Posterior cingulate gyrus (tissue), 11 donors: ENCODE measurements at regions not wholly inside any gene's neighbourhood (a gene's known extent, or its start where the extent isn't known, plus 50 kb on each side); places are given as distances from the start of the nearest gene placed in this dataset.
"Not testable (repeated sequence)": the region's sequence is repeated elsewhere in the genome, so short reads cannot be mapped to it uniquely, and the experiment has no call there.

ENCODE experiments used
- DNase-seq, 10 donors: peaks; one replicate each; pipeline versions ENCODE4 v3.0.0 to v3.0.0-alpha.2; 2020 to 2021; ENCODE audit warnings: mixed read lengths in 3 of 10
- intact Hi-C: fragments of 100-400 bp; cut with DNase I; formaldehyde crosslinking; loops from one replicate; pipeline ENCODE4 v1.15.1; 2023

DNA sequence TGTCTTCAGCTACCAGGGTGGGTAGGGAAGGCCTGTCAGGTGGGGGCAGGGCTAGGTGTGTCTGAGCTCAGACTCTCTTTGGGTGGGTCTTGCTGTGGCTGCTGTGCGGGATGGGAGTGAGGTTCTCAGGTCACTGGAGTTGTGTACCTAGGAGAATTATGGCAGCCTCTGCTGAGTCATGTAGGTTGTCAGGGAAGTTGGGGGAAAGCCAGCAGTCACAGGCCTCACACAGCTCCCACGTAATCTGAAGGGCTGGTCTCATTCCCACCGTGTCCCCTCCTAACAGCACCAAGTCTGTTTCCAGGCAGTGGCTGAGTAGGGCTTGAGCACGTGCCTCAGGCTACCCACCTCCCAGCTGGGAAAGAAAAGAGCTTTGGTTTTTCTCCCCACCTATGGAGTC is 67.0 kb downstream of the CHCHD4 start:
- intact Hi-C loops, result no loop called here
- no peak for DNase-seq

DNA sequence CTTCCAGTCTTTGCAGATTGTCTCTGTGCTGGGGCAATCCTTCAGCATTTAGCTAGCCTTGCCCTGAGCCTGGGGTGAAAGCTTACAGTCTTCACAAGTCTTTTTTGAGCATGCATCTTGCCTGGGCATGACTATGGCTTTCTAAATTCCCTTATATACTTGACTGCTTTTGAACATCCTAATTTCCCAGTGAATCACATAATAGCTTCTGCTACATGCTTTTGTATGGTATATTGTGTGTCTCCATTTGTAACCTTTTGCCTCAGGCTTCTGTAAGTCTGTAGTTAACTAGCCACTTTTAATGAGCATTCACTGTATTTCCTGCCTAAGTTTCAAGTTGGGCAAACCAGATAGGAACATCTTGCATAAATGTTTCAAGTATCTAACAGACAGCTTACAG is 76.8 kb downstream of the CHCHD4 start:
- intact Hi-C loops, result no loop called here
- DNase-seq, result no peak

DNA sequence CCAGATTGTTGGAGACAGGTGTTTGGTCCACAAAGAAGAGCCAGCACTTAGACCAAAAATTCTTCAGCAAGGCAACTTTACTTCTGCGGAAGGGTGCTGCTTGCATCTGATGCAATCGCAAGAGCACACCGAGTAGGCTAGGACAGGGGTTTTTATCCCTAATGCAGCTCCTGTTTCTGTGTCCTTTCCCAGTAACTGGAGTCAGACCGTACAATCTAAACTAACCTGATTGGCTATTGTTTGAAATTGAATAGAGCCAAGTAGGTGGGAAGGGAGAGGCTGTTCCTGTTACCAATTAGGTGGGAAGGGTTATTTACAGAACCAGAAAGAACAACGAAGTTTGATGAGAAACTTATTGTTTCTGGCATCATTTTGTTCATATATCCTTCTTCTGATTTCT is 77.6 kb downstream of the CHCHD4 start:
- DNase-seq, result no peak
- intact Hi-C loops, result no loop called here

DNA sequence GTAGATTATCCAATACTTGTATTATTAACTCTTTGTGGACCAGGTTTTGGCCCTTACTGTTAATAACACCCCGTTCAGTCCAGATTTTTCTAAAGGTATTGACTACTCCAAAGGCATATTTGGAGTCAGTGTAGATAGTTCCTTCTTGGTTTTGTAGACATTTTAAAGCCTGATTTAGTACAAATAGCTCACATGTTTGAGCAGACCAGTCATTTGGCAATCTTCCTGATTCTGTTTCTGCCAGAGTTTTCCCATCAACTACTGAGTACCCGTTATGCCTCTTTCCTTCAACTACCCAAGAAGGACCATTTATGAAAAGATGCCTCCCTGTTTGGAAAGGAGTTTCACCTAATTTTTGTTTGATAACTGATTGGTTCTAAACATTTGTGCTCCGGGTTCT is 82.0 kb downstream of the CHCHD4 start:
- intact Hi-C loops, result no loop called here
- no peak for DNase-seq

DNA sequence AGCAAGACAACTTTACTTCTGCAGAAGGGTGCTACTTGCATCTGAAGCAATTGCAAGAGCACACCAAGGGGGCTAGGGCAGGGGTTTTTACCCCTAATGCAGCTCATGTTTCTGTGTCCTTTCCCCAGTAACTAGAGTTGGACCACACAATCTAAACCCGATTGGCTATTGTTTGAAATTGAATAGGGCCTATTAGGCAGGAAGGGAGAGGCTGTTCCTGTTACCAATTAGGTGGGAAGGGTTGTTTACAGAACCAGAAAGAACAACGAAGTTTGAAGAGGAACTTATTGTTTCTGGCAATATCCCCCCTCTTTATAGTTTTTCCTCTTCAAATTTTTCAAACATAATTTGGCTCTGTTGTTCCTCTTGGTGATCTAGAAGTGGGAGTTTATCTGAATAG is 85.5 kb downstream of the CHCHD4 start:
- no peak for DNase-seq
- intact Hi-C loops, result no loop called here

DNA sequence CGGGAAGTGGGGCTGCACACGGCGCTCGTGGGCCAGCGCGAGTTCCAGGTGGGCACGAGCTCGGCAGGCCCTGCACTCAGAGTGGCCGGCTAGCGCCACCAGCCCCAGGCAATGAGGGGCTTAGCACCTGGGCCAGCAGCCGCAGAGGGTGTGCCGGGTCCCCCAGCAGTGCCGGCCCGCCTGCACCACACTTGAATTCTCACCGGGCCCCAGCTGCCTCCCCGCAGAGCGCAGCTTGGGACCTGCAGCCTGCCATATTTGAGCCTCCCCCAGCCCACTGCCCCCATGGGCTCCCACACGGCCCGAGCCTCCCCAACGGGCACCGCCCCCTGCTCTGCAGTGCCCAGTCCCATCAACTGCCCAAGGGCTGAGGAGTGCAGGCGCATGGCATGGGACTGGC is 87.5 kb downstream of the CHCHD4 start:
- no peak for DNase-seq
- intact Hi-C loops, result no loop called here

DNA sequence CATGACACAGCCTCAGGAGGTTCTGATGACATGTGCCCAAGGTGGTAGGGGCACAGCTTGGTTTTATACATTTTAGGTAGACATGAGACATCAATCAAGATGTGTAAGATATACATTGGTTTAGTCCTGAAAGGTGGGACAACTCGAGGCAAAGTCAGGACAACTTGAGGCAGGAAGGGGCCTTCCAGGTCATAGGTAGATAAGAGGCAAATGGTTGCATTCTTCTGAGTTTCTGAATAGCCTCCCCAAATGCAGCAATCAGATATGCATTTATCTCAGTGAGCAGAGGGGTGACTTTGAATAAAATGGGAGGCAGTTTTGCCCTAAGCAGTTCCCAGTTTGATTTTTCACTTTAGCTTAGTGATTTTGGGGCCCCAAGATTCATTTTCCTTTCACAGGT is 91.6 kb downstream of the CHCHD4 start:
- intact Hi-C loops, result no loop called here
- DNase-seq, result no peak

DNA sequence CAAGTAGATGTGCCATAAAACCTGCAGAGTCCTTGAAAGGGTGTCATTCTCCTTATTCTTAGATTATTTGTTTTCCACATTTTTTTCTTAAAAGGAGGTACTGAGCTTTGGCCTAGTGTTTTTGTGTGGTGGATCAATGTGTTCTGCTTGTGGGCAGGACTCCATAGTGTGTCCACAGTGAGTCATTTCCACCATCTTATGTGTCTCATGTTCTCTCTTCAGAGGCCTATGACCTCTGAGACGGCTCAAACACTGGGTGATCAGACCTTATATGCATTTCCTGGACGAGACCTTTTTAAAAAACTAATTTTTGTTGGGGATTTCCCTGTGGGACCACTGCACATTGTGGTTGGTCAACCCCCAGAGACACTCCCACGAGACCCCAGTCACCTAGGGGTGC is 93.4 kb downstream of the CHCHD4 start:
- intact Hi-C loops, result no loop called here
- DNase-seq, result no peak

DNA sequence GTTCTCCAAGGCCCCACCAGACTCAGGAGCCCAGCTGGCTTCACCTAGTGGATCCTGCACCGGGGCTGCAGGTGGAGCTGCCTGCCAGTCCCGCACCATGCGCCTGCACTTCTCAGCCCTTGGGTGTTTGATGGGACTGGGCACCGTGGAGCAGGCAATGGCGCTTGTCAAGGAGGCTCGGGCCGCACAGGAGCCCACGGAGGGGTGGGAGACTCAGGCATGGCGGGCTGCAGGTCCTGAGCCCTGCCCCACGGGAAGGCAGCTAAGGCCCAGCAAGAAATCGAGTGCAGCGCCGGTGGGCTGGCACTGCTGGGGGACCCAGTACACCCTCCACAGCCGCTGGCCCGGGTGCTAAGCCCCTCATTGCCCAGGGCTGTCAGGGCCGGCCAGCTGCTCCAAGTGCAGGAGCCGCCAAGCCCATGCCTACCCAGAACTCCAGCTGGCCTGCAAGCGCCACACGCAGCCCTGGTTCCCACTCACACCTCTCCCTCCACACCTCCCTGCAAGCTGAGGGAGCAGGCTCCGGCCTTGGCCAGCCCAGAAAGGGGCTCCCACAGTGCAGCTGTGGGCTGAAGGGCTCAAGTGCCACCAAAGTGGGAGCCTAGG is 95.2 kb downstream of the CHCHD4 start:
- intact Hi-C loops, result not testable (repeated sequence)
- DNase-seq, result peak in 1 of 10 donors; percentile 76

DNA sequence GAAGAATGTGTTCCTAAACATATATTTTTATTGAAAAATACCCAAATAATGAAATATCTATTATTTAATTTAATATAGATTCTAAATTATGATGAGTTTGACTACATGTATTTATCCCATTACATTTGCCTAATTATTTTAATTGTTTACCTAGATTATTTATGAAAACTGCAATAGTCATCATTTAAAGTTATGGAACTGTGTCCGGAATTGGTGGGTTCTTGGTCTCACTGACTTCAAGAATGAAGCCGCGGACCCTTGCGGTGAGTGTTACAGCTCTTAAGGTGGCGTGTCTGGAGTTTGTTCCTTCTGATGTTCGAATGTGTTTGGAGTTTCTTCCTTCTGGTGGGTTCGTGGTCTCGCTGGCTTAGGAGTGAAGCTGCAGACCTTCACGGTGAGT is 96.5 kb downstream of the CHCHD4 start:
- intact Hi-C loops, DNase-seq: not testable (repeated sequence)

DNA sequence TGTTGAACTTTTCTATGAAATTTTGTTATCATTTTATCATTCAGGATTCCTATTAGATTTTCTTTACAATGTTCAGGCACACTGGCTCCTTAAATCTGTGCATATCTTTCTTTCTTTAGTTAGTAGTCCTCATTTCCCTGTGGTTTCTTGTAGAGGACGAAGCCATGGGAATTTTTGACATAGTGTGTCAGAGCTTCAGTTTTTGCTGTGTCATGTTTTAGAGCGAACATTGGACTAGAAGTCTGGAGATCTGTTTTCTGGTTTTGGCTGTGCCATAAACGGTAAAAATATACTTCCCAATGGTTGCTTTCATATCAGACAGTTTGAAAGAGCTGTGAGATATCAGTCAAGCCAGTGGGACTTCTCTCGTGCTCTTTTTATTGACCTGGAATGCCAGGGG is 105.2 kb downstream of the CHCHD4 start:
- intact Hi-C loops, result no loop called here
- no peak for DNase-seq

DNA sequence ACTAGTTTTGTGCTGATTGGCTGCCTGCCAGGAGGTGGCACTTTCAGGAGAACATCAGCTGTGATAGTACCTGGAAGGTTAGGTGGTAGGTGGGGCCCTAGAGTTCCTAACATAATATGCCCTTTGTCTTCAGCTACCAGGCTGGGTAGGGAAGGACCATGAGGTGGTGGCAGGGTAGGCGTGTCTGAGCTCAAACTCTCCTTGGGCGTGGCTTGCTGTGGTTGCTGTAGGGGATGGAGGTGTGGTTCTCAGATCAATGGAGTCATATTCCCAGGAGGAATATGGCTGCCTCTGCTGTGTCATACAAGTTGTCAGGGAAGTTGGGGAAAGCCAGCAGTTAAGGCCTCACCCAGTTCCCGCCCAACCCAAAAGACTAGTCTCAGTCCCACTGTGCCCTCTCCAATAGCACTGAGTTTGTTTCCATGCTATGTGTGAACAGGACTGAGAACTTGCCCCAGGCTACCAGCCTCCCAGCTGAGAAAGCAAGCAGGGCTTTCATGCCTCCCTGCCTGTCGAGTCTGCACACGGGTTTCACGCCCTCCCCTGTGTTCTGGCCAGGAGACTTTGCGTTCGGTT is 107.7 kb downstream of the CHCHD4 start:
- intact Hi-C loops, result no loop called here
- DNase-seq, result no peak

DNA sequence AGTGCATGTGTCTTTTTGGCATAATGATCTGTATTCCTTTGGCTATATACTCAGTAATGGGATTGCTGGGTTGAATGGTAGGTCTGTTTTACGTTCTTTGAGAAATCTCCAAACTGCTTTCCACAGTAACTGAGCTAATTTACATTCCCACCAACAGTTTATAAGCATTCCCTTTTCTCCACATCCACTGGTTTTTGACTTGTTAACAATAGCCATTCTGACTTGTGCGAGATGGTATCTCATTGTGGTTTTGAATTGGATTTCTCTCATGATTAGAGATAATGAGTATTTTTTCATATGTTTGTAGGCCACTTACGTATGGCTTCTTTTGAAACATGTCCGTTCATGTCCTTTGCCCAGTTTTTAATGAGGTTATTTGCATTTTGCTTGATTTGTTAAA is 117.7 kb downstream of the CHCHD4 start:
- intact Hi-C loops, result no loop called here
- DNase-seq, result no peak

DNA sequence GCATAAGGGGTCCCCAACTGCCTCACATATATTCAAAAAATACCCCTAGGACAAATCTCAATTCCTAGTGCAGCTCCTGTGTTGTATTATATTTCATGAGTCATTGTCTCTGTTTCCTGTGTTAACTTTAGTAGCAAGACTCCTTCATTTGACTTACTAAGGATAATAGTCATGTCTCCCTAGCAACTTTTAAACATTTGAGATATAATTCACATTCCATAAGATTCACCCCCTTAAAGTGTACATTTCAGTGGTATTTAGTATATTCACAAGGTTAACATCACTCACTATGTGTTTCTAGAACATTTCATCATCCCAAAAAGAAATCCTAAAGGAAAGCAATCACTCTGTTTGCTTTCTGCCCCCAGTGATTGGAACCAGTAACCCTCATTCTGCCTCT is 121.3 kb upstream of the WNT7A start:
- intact Hi-C loops, result no loop called here
- no peak for DNase-seq

DNA sequence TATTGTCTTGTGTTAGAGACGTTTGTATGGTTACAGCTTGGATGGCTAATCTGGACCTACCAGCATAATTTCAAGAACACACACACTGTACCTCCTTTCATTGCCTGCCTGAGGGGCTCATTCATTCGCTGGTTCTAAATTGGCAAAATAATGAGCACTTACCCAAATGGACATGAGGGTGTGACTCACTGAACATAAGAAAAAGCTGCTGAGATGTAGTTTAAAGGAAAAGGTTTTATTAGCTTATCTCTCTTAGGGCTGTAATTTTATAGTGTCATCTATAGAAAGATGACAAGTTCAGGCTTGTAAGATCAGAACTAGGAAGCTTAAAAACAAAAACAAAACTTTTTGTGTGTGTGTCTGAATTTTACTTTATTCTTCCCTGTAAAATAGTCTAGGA is 120.7 kb upstream of the WNT7A start:
- intact Hi-C loops, result no loop called here
- no peak for DNase-seq

DNA sequence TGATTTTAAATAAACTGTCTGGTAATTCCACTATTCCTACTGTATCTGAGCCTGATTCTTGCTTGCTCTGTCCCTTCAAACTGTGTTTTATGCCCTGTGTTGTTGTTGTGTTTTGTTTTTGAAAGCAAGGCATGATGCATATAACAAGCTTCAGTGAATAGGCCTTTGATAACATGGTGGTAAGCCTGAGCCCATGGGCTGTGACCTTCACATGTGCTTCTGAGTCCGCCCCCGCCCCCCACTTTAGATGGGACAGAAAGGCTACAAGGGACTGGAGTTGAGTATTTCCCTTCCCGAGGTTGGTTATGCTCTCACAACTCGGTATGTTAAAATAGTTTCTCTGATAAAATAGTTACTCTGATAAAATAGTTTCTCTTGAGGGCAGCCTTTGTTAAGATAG is 119.0 kb upstream of the WNT7A start:
- intact Hi-C loops, result no loop called here
- DNase-seq, result no peak

DNA sequence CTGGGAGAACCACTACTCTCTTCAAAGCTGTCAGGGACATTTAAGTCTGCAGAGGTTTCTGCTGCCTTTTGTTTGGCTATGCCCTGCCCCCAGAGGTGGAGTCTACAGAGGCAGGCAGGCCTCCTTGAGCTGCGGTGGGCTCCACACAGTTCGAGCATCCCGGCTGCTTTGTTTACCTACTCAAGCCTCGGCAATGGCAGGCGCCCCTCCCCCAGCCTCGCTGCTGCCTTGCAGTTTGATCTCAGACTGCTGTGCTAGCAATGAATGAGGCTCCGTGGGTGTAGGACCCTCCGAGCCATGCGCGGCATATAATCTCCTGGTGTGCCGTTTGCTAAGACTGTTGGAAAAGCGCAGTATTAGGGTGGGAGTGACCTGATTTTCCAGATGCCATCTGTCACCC is 115.3 kb upstream of the WNT7A start:
- intact Hi-C loops, DNase-seq: not testable (repeated sequence)

DNA sequence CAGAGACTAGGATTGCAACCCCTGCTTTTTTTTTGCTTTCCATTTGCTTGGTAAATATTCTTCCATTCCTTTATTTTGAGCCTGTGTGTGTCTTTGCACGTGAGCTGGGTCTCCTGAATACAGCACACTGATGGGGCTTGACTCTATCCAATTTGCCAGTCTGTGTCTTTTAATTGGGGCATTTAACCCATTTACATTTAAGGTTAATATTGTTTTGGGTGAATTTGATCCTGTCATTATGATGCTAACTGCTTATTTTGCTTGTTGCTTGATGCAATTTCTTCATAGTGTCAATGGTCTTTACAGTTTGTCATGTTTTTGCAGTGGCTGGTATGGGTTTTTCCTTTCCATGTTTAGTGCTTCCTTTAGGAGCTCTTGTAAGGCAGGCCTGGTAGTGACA is 109.1 kb upstream of the WNT7A start:
- DNase-seq, intact Hi-C loops: not testable (repeated sequence)

DNA sequence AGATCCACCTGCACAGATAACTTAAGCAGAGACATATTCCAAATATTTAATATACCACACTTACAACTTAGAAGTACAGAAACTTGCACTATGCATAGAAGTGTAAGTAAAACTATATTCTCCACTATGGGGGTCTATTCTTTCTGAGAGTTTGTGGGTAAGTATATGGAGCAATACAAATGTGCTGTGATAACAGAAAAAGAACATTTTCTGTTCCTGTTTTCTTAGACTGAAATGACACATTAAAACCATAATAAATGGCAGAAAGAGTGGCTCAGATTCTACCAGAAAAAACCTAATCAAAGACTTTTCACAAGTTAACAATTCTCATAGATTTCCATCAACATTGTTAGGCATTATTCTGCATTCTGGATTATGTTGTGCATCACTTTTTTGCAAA is 96.6 kb upstream of the WNT7A start:
- no peak for DNase-seq
- intact Hi-C loops, result no loop called here

DNA sequence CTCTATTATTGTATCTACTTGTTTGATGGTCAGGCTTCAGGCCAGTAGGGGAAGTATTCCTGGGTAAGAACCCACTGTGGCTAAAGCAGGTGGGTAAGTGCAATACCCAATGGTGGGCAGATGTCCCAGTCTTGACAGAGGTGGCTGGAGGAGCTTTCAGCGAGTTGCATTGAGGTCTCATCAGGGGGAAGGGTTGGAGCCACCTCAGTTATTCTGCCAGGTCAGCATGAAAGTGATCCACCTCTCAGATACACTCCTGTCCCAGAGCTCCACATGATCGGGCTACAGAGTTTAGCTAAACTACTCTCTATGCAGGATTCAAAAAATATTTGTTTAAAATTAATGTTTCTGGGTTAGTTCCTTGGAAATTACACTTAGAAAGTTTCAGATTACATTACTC is 95.8 kb upstream of the WNT7A start:
- no peak for DNase-seq
- intact Hi-C loops, result no loop called here

DNA sequence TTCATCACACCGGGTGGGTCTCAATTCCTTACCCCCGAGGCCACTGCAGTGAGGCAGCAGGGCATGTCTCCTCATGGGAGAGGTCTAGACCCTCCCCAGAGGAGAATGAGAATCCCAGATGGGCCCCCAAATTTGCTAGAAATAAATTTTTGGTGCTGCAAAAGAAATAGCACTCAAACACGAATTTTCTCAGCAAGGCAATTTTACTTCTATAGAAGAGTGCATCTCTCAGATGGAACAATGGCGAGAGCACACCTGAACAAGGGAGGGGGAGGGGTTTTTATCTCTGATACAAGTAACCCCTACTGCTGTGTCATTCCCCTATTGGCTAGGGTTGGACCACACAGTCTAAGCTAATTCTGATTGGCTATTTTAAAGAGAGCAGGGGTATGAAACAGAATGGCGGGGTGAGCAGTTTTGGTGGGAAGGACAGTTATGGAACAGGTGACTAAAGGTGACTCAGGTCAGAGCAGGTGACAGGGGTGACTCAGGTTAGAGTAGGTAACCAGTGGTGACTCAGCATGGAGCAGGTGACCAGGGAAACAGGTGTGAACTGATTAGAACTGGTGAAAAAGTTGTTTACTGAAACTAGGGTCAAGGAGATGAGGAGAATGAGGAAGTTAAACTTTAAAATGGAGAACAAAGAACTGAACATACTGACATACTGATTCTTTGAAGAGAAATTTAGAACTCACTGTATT is 93.0 kb upstream of the WNT7A start:
- intact Hi-C loops, result no loop called here
- DNase-seq, result no peak

DNA sequence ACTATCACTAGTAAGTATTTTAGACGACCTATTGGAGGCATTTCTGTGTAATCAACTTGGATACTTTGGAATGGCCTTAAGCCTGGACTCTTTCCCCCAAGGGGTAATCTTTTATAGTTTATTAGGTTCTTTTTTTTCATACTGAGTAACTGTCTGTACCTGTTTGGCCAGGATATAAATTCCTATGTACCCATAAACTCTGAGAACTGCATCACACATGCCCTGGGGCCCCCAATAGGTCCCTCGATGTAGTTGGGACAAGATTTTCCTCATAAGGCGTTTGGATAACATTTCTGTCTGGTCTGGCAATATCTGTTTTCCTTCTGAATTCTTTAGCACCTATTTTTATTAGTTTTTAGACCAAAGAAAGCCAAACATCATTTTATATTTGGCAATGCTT is 86.4 kb upstream of the WNT7A start:
- intact Hi-C loops, result no loop called here
- DNase-seq, result no peak
